ENCODE measurements at regions not wholly inside any gene's neighbourhood (a gene's known extent, or its start where the extent isn't known, plus 50 kb on each side); places are given as distances from the start of the nearest gene placed in this dataset.

- DNase-seq, result no peak
These were observed 200.0 kb upstream of the HES1 start for GRCh38 chr3:193935916-193936315.

- no peak for DNase-seq
These were observed 197.3 kb upstream of the HES1 start for GRCh38 chr3:193938613-193939012.

- DNase-seq, result no peak
These were observed 196.4 kb upstream of the HES1 start for GRCh38 chr3:193939527-193939926.

GRCh38 chr3:193940526-193940925 lies 195.4 kb upstream of the HES1 start:
- DNase-seq, result no peak

GRCh38 chr3:193941486-193941885 lies 194.5 kb upstream of the HES1 start:
- no peak for DNase-seq

- no peak for DNase-seq
These were observed 193.4 kb upstream of the HES1 start for GRCh38 chr3:193942516-193943055.

- DNase-seq, result no peak
These were observed 192.7 kb upstream of the HES1 start for GRCh38 chr3:193943200-193943599.

GRCh38 chr3:193943851-193944517 lies 192.0 kb upstream of the HES1 start:
- DNase-seq, result no peak

- DNase-seq, result no peak
These were observed 191.4 kb upstream of the HES1 start for GRCh38 chr3:193944518-193944884.

GRCh38 chr3:193945143-193945542 lies 190.8 kb upstream of the HES1 start:
- DNase-seq, result no peak

- no peak for DNase-seq
These were observed 189.0 kb upstream of the HES1 start for GRCh38 chr3:193946945-193947344.

- DNase-seq, result no peak
These were observed 188.4 kb upstream of the HES1 start for GRCh38 chr3:193947596-193947995.

GRCh38 chr3:193948459-193948858 lies 187.5 kb upstream of the HES1 start:
- DNase-seq, result no peak

GRCh38 chr3:193951859-193952258 lies 184.1 kb upstream of the HES1 start:
- DNase-seq, result no peak

GRCh38 chr3:193954752-193955151 lies 181.2 kb upstream of the HES1 start:
- no peak for DNase-seq

- no peak for DNase-seq
These were observed 180.2 kb upstream of the HES1 start for GRCh38 chr3:193955719-193956118.

- DNase-seq, result no peak
These were observed 176.1 kb upstream of the HES1 start for GRCh38 chr3:193959861-193960260.

- DNase-seq, result no peak
These were observed 175.3 kb upstream of the HES1 start for GRCh38 chr3:193960487-193961274.

GRCh38 chr3:193962986-193963685 lies 172.8 kb upstream of the HES1 start:
- no peak for DNase-seq

GRCh38 chr3:193963808-193964516 lies 172.0 kb upstream of the HES1 start:
- DNase-seq, result no peak

GRCh38 chr3:193964517-193964880 lies 171.4 kb upstream of the HES1 start:
- no peak for DNase-seq

GRCh38 chr3:193968380-193968974 lies 167.5 kb upstream of the HES1 start:
- no peak for DNase-seq

Data from fibroblast of skin of scalp (primary cell).